CD4-positive, alpha-beta T cell (primary cell): ENCODE measurements at regions not wholly inside any gene's neighbourhood (a gene's known extent, or its start where the extent isn't known, plus 50 kb on each side); places are given as distances from the start of the nearest gene placed in this dataset.
A peak's percentile ranks its signal among the peaks of the same experiment; 100 is the strongest.

Experiments
- ATAC-seq: fragments of 200-7000 bp; cut with Tn5 transposase; one replicate; pipeline ENCODE4 v1.10.0; 2022; ENCODE audit warnings: mild to moderate bottlenecking; ENCODE audit not compliant: poor library complexity
- CTCF ChIA-PET: fragments of 350-600 bp; sonication (Branson Sonifier 250); formaldehyde crosslinking; loops from one replicate; lab custom pipeline; 2021; ENCODE audit warnings: antibody characterized with exemption, inconsistent platforms; lab: Charles Lee
- POLR2A ChIA-PET: fragments of 350-600 bp; sonication (Branson Sonifier 250); formaldehyde crosslinking; loops from one replicate; lab custom pipeline; 2021; ENCODE audit warnings: antibody characterized with exemption, inconsistent platforms; lab: Charles Lee
- DNase-seq, 14 experiments: peaks; one replicate each; pipeline ENCODE4 v3.0.0-alpha.2; 2013 to 2020; ENCODE audit warnings: mixed read lengths in 2 of 14
- H3K27ac ChIP-seq, 2 donors: one replicate each; pipeline versions ENCODE4 v1.5.1 to v1.7.0; 2013; ENCODE audit warnings: low read length in 2 of 2, low read depth in 1 of 2, mild to moderate bottlenecking in 1 of 2
- H3K27me3 ChIP-seq, 2 experiments: 1 replicate in 1 of 2; 2 replicates in 1 of 2; pipeline versions ENCODE4 v1.6.1 to v1.7.0; 2013; ENCODE audit warnings: low read length in 2 of 2, control low read depth in 1 of 2, mild to moderate bottlenecking in 1 of 2, moderate library complexity in 1 of 2; ENCODE audit not compliant: insufficient read depth in 2 of 2, control insufficient read depth in 1 of 2
- H3K36me3 ChIP-seq: one replicate; pipeline ENCODE4 v1.6.1; 2013; ENCODE audit warnings: low read length, control low read depth; ENCODE audit not compliant: insufficient read depth
- H3K4me1 ChIP-seq: one replicate; pipeline ENCODE4 v1.6.1; 2013; ENCODE audit warnings: low read length, control low read depth; ENCODE audit not compliant: insufficient read depth
- H3K4me3 ChIP-seq: one replicate; pipeline ENCODE4 v1.5.1; 2013; ENCODE audit warnings: mild to moderate bottlenecking, low read length, moderate library complexity
- H3K9me3 ChIP-seq, 2 experiments: 1 replicate in 1 of 2; 2 replicates in 1 of 2; pipeline versions ENCODE4 v1.6.1 to v1.7.0; 2013; ENCODE audit warnings: low read length in 2 of 2, mild to moderate bottlenecking in 2 of 2, control low read depth in 1 of 2, moderate library complexity in 1 of 2; ENCODE audit not compliant: control insufficient read depth in 1 of 2, insufficient read depth in 1 of 2
- H3K27ac Mint-ChIP-seq: one replicate; pipeline ENCODE4 v1.8.0; 2020; ENCODE audit warnings: mixed read lengths
- H3K27me3 Mint-ChIP-seq: one replicate; pipeline ENCODE4 v1.8.0; 2021; ENCODE audit warnings: mixed read lengths
- H3K36me3 Mint-ChIP-seq: one replicate; pipeline ENCODE4 v1.8.0; 2021; ENCODE audit warnings: low read depth, mixed read lengths
- H3K4me1 Mint-ChIP-seq: one replicate; pipeline ENCODE4 v1.8.0; 2021; ENCODE audit warnings: low read depth, mixed read lengths
- H3K4me3 Mint-ChIP-seq: one replicate; pipeline ENCODE4 v1.8.0; 2020; ENCODE audit warnings: mild to moderate bottlenecking, mixed read lengths
- H3K9me3 Mint-ChIP-seq: one replicate; pipeline ENCODE4 v1.8.0; 2020; ENCODE audit warnings: mixed read lengths
- CTCF ChIP-seq: fragments of 200-600 bp; IDR thresholded peaks from one replicate; pipeline ENCODE4 v1.8.0; 2022; ENCODE audit warnings: antibody characterized with exemption, mild to moderate bottlenecking
- intact Hi-C, 2 experiments: fragments of 100-400 bp; cut with DNase I in 1 of 2; cut with micrococcal nuclease in 1 of 2; formaldehyde crosslinking; loops; one replicate each; pipeline versions ENCODE4 v1.15.1 to v1.9.0; 2023 to 2025; cut with DNase I, micrococcal nuclease

GRCh38 chr16:79363484-79363883, 237.1 kb downstream of the MAF start:
- Histone ChIP-seq H3K36me3 (no peaks in the 10 kb centered on the region), H3K4me3 (no peak overlapping the region), H3K4me1 (peaks cover 2% of the 10 kb centered on the region), H3K27me3 (no peaks in the 10 kb centered on the region), H3K9me3 (no peaks in the 10 kb centered on the region), H3K27ac (no peak overlapping the region)
- H3K27ac Mint-ChIP-seq = no peak overlapping the region
- TF ChIP-seq CTCF = no peak
- DNase-seq (no peak), ATAC-seq (no peak)
- POLR2A ChIA-PET = no interaction called here
- no peaks in the 10 kb centered on the region for H3K36me3 Mint-ChIP-seq
- CTCF ChIA-PET = interaction anchor here (0.8 kb wide), 1 partner anchor 35 kb away, joined by 3 read pairs; no protein-coding TSS in a partner anchor
- peaks cover 14% of the 10 kb centered on the region for H3K4me1 Mint-ChIP-seq
- no peaks in the 10 kb centered on the region for H3K9me3 Mint-ChIP-seq
- peaks cover 10% of the 10 kb centered on the region for H3K27me3 Mint-ChIP-seq
- H3K4me3 Mint-ChIP-seq = no peak overlapping the region
- intact Hi-C loops = no loop called here

GRCh38 chr16:79363035-79363434, 237.5 kb downstream of the MAF start:
- CTCF ChIA-PET = interaction anchor here (0.8 kb wide), 1 partner anchor 34 kb away, joined by 3 read pairs; no protein-coding TSS in a partner anchor
- H3K9me3 ChIP-seq = no peaks in the 10 kb centered on the region
- H3K4me3 Mint-ChIP-seq = no peak overlapping the region
- H3K27me3 ChIP-seq = no peaks in the 10 kb centered on the region
- no peaks in the 10 kb centered on the region for H3K36me3 ChIP-seq
- H3K27ac Mint-ChIP-seq = no peak overlapping the region
- peaks cover 14% of the 10 kb centered on the region for H3K4me1 Mint-ChIP-seq
- intact Hi-C loops = no loop called here
- POLR2A ChIA-PET = no interaction called here
- peaks cover 10% of the 10 kb centered on the region for H3K27me3 Mint-ChIP-seq
- no peak overlapping the region for H3K27ac ChIP-seq
- H3K36me3 Mint-ChIP-seq = no peaks in the 10 kb centered on the region
- no peak overlapping the region for H3K4me3 ChIP-seq
- DNase-seq (no peak), ATAC-seq (no peak)
- H3K4me1 ChIP-seq = peaks cover 2% of the 10 kb centered on the region
- no peaks in the 10 kb centered on the region for H3K9me3 Mint-ChIP-seq
- no peak for TF ChIP-seq CTCF

GRCh38 chr16:79362300-79362970, 238.1 kb downstream of the MAF start:
- no peak overlapping the region for H3K4me3 Mint-ChIP-seq
- intact Hi-C loops = no loop called here
- CTCF ChIA-PET = interaction anchor here (0.8 kb wide), 1 partner anchor 34 kb away, joined by 3 read pairs; no protein-coding TSS in a partner anchor
- H3K27me3 ChIP-seq = no peaks in the 10 kb centered on the region
- no peak overlapping the region for H3K27ac Mint-ChIP-seq
- H3K27ac ChIP-seq = no peak overlapping the region
- H3K4me1 Mint-ChIP-seq = peaks cover 14% of the 10 kb centered on the region
- no peaks in the 10 kb centered on the region for H3K9me3 Mint-ChIP-seq
- H3K9me3 ChIP-seq = no peaks in the 10 kb centered on the region
- H3K27me3 Mint-ChIP-seq = peaks cover 10% of the 10 kb centered on the region
- TF ChIP-seq CTCF = no peak
- H3K36me3 Mint-ChIP-seq = no peaks in the 10 kb centered on the region
- H3K4me1 ChIP-seq = peaks cover 2% of the 10 kb centered on the region
- ATAC-seq = peak; percentile 71
- POLR2A ChIA-PET = no interaction called here
- peak in 3 of 14 experiments; percentile 15 to 56 (median 19) for DNase-seq
- H3K4me3 ChIP-seq = no peak overlapping the region
- H3K36me3 ChIP-seq = no peaks in the 10 kb centered on the region
